ENCODE measurements at regions not wholly inside any gene's neighbourhood (a gene's known extent, or its start where the extent isn't known, plus 50 kb on each side); places are given as distances from the start of the nearest gene placed in this dataset.
A peak's percentile ranks its signal among the peaks of the same experiment; 100 is the strongest.

DNA sequence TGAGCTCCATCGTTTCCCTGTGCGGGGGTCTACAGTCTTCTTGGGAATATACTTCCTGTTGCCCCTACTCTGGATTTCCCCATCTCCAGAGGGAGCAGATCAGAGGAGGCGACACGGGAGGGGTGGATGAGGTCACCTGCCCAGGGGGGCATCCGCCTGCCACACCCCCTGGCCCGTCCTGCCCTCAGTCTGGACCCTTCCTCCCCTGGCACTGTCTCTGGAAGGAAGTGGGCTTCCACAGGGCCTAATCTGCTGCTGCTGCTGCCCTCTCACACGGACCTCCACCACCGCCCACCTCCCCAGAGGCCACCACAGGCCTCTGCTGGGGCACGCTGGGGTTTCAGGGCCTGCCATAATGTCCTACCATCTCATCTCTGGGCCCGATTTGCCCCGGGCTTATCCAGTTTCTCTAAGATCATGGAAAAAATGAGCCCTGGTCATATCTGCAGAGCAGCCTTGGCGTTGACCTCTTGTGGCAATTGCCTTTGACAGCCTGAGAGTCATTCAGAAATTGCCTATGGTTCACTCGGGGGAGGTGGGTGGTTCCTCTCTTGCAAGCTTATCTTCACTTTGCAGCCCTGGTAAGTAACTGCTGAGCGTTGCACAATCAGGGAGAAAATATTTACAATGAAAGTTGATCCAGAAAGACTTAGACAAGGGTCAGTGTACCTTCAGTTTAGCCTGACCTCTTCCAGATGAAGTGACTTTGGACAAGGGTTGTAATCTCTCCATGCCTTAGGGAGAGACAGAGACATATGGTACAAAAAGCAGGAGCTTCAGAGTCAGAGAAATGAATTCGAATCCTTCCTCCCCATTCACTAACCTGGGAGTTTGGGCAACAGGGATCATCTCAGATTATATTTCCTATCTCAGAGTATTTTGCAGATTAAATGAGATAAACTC is 252.4 kb downstream of the TOMM20 start (continued):
- TF ChIP-seq, protein P1, sequence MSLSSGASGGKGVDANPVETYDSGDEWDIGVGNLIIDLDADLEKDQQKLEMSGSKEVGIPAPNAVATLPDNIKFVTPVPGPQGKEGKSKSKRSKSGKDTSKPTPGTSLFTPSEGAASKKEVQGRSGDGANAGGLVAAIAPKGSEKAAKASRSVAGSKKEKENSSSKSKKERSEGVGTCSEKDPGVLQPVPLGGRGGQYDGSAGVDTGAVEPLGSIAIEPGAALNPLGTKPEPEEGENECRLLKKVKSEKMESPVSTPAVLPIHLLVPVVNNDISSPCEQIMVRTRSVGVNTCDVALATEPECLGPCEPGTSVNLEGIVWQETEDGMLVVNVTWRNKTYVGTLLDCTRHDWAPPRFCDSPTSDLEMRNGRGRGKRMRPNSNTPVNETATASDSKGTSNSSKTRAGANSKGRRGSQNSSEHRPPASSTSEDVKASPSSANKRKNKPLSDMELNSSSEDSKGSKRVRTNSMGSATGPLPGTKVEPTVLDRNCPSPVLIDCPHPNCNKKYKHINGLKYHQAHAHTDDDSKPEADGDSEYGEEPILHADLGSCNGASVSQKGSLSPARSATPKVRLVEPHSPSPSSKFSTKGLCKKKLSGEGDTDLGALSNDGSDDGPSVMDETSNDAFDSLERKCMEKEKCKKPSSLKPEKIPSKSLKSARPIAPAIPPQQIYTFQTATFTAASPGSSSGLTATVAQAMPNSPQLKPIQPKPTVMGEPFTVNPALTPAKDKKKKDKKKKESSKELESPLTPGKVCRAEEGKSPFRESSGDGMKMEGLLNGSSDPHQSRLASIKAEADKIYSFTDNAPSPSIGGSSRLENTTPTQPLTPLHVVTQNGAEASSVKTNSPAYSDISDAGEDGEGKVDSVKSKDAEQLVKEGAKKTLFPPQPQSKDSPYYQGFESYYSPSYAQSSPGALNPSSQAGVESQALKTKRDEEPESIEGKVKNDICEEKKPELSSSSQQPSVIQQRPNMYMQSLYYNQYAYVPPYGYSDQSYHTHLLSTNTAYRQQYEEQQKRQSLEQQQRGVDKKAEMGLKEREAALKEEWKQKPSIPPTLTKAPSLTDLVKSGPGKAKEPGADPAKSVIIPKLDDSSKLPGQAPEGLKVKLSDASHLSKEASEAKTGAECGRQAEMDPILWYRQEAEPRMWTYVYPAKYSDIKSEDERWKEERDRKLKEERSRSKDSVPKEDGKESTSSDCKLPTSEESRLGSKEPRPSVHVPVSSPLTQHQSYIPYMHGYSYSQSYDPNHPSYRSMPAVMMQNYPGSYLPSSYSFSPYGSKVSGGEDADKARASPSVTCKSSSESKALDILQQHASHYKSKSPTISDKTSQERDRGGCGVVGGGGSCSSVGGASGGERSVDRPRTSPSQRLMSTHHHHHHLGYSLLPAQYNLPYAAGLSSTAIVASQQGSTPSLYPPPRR (CRISPR knock-in tag; IDR thresholded peaks at IDR 0.05; ENCODE audit: borderline replicate concordance): peak; percentile 93
- TF ChIP-seq ZNF546 (CRISPR knock-in tag; conservative IDR thresholded peaks at IDR 0.05) (no peak), SIX1 (CRISPR knock-in tag; IDR thresholded peaks at IDR 0.05; ENCODE audit: borderline replicate concordance) (peak; percentile 100), ZNF563 (CRISPR knock-in tag; IDR thresholded peaks at IDR 0.05) (no peak), MEIS1 (CRISPR knock-in tag; IDR thresholded peaks at IDR 0.05; ENCODE audit: borderline replicate concordance) (no peak), SRF (IDR thresholded peaks at IDR 0.05; ENCODE audit: low read depth, low read length) (no peak), ZNF263 (CRISPR knock-in tag; IDR thresholded peaks at IDR 0.05) (0 out of 2 replicates have a peak, but pooled peaks have one; percentile 13), MED1 (CRISPR knock-in tag; IDR thresholded peaks at IDR 0.05) (peak; percentile 98), NKX3-1 (CRISPR knock-in tag; IDR thresholded peaks at IDR 0.05) (peak; percentile 87; the same call in 1 of the 2 replicates), MTF2 (CRISPR knock-in tag; IDR thresholded peaks at IDR 0.05; ENCODE audit: borderline replicate concordance) (no peak), CBX5 (CRISPR knock-in tag; IDR thresholded peaks at IDR 0.05; ENCODE audit: borderline replicate concordance) (0 out of 2 replicates have a peak, but pooled peaks have one; percentile 64), HNRNPH1 (optimal IDR thresholded peaks at IDR 0.05; ENCODE audit: low read depth, low read length) (peak; percentile 56), CCDC6 (CRISPR knock-in tag; IDR thresholded peaks at IDR 0.05) (peak; percentile 70; the same call in 1 of the 2 replicates), ZBTB7B (CRISPR knock-in tag; IDR thresholded peaks at IDR 0.05) (peak; percentile 86), PITX1 (CRISPR knock-in tag; IDR thresholded peaks at IDR 0.05) (peak; percentile 94), CENPX (CRISPR knock-in tag; IDR thresholded peaks at IDR 0.05) (no peak), FOXO1 (CRISPR knock-in tag; IDR thresholded peaks at IDR 0.05) (peak; percentile 99)
- TF ChIP-seq, protein P2, sequence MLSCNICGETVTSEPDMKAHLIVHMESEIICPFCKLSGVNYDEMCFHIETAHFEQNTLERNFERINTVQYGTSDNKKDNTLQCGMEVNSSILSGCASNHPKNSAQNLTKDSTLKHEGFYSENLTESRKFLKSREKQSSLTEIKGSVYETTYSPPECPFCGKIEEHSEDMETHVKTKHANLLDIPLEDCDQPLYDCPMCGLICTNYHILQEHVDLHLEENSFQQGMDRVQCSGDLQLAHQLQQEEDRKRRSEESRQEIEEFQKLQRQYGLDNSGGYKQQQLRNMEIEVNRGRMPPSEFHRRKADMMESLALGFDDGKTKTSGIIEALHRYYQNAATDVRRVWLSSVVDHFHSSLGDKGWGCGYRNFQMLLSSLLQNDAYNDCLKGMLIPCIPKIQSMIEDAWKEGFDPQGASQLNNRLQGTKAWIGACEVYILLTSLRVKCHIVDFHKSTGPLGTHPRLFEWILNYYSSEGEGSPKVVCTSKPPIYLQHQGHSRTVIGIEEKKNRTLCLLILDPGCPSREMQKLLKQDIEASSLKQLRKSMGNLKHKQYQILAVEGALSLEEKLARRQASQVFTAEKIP (CRISPR knock-in tag; IDR thresholded peaks at IDR 0.05; ENCODE audit: borderline replicate concordance): no peak
- TF ChIP-seq, protein P3, sequence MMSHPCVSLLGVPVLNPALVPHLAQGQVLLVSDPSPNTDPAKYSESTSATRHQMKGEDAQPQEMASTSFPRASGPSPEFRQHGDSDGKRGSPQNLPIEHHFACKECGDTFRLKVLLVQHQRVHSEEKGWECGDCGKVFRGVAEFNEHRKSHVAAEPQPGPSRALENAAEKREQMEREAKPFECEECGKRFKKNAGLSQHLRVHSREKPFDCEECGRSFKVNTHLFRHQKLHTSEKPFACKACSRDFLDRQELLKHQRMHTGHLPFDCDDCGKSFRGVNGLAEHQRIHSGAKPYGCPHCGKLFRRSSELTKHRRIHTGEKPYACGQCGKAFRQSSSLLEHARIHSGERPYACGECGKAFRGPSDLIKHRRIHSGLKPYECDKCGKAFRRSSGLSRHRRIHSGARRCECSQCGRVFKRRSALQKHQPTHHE (CRISPR knock-in tag; IDR thresholded peaks at IDR 0.05; ENCODE audit: borderline replicate concordance): peak; percentile 59; the same call in 1 of the 2 replicates
- TF ChIP-seq, protein P4, sequence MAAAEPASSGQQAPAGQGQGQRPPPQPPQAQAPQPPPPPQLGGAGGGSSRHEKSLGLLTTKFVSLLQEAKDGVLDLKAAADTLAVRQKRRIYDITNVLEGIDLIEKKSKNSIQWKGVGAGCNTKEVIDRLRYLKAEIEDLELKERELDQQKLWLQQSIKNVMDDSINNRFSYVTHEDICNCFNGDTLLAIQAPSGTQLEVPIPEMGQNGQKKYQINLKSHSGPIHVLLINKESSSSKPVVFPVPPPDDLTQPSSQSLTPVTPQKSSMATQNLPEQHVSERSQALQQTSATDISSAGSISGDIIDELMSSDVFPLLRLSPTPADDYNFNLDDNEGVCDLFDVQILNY (CRISPR knock-in tag; conservative IDR thresholded peaks at IDR 0.05): no peak
